ENCODE measurements at regions not wholly inside any gene's neighbourhood (a gene's known extent, or its start where the extent isn't known, plus 50 kb on each side); places are given as distances from the start of the nearest gene placed in this dataset.
"Not testable (repeated sequence)": the region's sequence is repeated elsewhere in the genome, so short reads cannot be mapped to it uniquely, and the experiment has no call there.

GRCh38 chr12:87336814-87337336 is 692.3 kb downstream of the C12orf50 start:
- no TSS peak for BruUV-seq (replicated peaks)
- H3K9me3 Mint-ChIP-seq (ENCODE audit: unreplicated experiment) = no peaks in the 10 kb centered on the region
- POLR2A ChIA-PET = no interaction called here
- TF ChIP-seq, protein P1, sequence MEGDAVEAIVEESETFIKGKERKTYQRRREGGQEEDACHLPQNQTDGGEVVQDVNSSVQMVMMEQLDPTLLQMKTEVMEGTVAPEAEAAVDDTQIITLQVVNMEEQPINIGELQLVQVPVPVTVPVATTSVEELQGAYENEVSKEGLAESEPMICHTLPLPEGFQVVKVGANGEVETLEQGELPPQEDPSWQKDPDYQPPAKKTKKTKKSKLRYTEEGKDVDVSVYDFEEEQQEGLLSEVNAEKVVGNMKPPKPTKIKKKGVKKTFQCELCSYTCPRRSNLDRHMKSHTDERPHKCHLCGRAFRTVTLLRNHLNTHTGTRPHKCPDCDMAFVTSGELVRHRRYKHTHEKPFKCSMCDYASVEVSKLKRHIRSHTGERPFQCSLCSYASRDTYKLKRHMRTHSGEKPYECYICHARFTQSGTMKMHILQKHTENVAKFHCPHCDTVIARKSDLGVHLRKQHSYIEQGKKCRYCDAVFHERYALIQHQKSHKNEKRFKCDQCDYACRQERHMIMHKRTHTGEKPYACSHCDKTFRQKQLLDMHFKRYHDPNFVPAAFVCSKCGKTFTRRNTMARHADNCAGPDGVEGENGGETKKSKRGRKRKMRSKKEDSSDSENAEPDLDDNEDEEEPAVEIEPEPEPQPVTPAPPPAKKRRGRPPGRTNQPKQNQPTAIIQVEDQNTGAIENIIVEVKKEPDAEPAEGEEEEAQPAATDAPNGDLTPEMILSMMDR (IDR thresholded peaks at IDR 0.05; ENCODE audit: unreplicated experiment) = no peak
- DNase-seq (ENCODE audit: unreplicated experiment) = no peak
- H3K27me3 Mint-ChIP-seq (ENCODE audit: insufficient read depth, unreplicated experiment) = no peaks in the 10 kb centered on the region
- H3K4me3 Mint-ChIP-seq (ENCODE audit: unreplicated experiment) = no peak overlapping the region
- no peaks in the 10 kb centered on the region for H3K36me3 Mint-ChIP-seq (ENCODE audit: insufficient read depth, unreplicated experiment)
- intact Hi-C loops (cut with micrococcal nuclease) = no loop called here
- H3K4me1 Mint-ChIP-seq (ENCODE audit: insufficient read depth, unreplicated experiment) = no peaks in the 10 kb centered on the region
- CTCF ChIA-PET = interaction anchor here (1.3 kb wide), 1 partner anchor 24 kb away, joined by 4 read pairs; no protein-coding TSS in a partner anchor
- H3K27ac Mint-ChIP-seq (ENCODE audit: low read depth, unreplicated experiment) = no peak overlapping the region

DNA sequence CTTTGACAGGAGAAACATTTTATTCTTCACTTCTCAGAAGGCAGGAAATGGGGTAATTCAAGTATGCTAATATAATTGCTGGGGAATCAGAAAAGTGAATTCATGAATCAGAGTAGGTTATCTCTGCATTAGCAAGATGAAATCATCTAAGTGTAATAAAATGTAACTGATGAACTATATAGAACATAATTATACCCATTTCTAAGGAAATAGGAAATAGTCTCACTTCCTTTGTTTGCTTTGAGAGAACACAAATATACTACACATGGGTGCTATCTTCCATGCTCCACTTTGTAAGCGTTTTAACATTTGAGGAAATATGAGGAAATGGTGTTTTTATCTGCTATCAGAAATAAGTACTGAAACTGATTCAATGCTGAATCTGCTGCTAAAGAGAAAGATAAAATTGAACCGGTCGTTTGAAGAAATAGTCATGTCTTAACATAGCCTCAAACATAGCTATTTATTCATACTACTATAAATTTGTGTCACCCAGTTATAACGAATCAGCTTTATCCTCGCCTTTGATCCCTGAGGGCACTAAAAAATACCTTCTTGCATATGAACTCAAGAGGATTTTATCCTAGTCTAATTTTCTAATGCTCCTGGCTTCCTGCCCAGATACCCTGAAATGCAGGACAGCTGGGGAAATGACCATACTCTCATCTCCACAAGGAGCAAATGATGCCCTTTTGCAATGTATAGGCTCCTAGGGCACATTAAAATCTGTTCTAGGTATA is 696.0 kb downstream of the C12orf50 start:
- BruUV-seq (replicated peaks) = no TSS peak
- Mint-ChIP-seq H3K4me1 (ENCODE audit: insufficient read depth, unreplicated experiment) (no peaks in the 10 kb centered on the region), H3K9me3 (ENCODE audit: unreplicated experiment) (no peaks in the 10 kb centered on the region), H3K4me3 (ENCODE audit: unreplicated experiment) (no peak overlapping the region), H3K27ac (ENCODE audit: low read depth, unreplicated experiment) (no peak overlapping the region), H3K36me3 (ENCODE audit: insufficient read depth, unreplicated experiment) (no peaks in the 10 kb centered on the region), H3K27me3 (ENCODE audit: insufficient read depth, unreplicated experiment) (no peaks in the 10 kb centered on the region)
- TF ChIP-seq, protein P1 (IDR thresholded peaks at IDR 0.05; ENCODE audit: unreplicated experiment) = no peak
- DNase-seq (ENCODE audit: unreplicated experiment) = no peak
- intact Hi-C loops (cut with micrococcal nuclease) = no loop called here
- ChIA-PET POLR2A (interaction anchor here (0.6 kb wide), 1 partner anchor 31 kb away, joined by 3 read pairs; no protein-coding TSS in a partner anchor), CTCF (no interaction called here)

- H3K9me3 Mint-ChIP-seq (ENCODE audit: unreplicated experiment); H3K27me3 Mint-ChIP-seq (ENCODE audit: insufficient read depth, unreplicated experiment); H3K4me1 Mint-ChIP-seq (ENCODE audit: insufficient read depth, unreplicated experiment); H3K4me3 Mint-ChIP-seq (ENCODE audit: unreplicated experiment); BruUV-seq (replicated peaks); intact Hi-C loops (cut with micrococcal nuclease); DNase-seq (ENCODE audit: unreplicated experiment); POLR2A ChIA-PET; CTCF ChIA-PET; H3K27ac Mint-ChIP-seq (ENCODE audit: low read depth, unreplicated experiment); H3K36me3 Mint-ChIP-seq (ENCODE audit: insufficient read depth, unreplicated experiment): not testable (repeated sequence)
Observed at GRCh38 chr12:87330071-87330555, 699.1 kb downstream of the C12orf50 start.

DNA sequence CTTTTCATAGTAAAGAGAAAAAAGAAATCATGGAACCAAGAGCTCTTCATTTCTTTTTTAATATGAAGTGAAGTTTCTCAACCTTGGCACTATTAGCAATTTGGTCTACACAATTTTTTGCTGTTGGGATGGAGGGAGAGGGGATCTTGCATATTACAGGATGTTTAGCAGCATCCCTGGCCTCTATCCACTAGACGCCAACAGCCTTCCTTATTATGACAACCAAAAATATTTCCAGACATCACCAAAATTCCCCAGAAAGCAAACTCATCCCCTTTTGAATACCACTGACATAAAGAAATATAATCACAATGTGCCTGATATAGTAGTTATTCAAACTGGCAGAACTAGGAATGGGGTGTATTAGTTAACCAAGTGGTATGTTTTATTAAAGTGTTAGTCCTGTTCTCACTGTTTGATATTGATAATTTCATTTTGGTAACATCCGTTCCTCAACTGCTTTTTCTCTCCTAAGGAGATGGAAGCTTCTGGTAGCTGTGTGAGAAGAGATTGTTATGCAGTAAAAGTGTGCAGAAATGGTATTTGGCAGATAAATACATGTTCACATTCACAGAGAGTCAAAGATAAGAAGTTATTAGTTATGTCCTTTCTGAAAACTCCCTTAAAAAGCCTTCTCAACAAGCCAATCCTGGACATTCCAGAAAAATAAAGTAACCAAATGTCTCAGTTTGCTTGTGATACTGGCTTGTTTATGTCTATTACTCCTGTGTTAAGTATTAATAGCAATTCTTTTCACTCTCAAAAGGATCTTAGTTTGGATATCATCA is 699.9 kb downstream of the C12orf50 start:
- Mint-ChIP-seq H3K4me1 (ENCODE audit: insufficient read depth, unreplicated experiment) (no peaks in the 10 kb centered on the region), H3K9me3 (ENCODE audit: unreplicated experiment) (no peaks in the 10 kb centered on the region), H3K4me3 (ENCODE audit: unreplicated experiment) (no peak overlapping the region), H3K27me3 (ENCODE audit: insufficient read depth, unreplicated experiment) (no peaks in the 10 kb centered on the region), H3K27ac (ENCODE audit: low read depth, unreplicated experiment) (no peak overlapping the region), H3K36me3 (ENCODE audit: insufficient read depth, unreplicated experiment) (no peaks in the 10 kb centered on the region)
- no peak for DNase-seq (ENCODE audit: unreplicated experiment)
- TF ChIP-seq, protein P1 (IDR thresholded peaks at IDR 0.05; ENCODE audit: unreplicated experiment) = no peak
- BruUV-seq (replicated peaks) = no TSS peak
- ChIA-PET POLR2A (no interaction called here), CTCF (no interaction called here)
- intact Hi-C loops (cut with micrococcal nuclease) = no loop called here
